Body of pancreas (tissue), 4 donors: ENCODE measurements at regions not wholly inside any gene's neighbourhood (a gene's known extent, or its start where the extent isn't known, plus 50 kb on each side); places are given as distances from the start of the nearest gene placed in this dataset.

Experiments
- ATAC-seq: fragments of 150-250 bp; one replicate; pipeline ENCODE4 v1.9.1; 2016
- DNase-seq, 4 donors: peaks; one replicate each; pipeline ENCODE4 v3.0.0-alpha.2; 2019
- H3K27ac ChIP-seq, 4 donors: fragments of 200-600 bp; sonication (generic); 1 replicate in 3 of 4; 2 replicates in 1 of 4; pipeline versions ENCODE4 v1.5.1 to v1.6.1; 2016 to 2019; ENCODE audit warnings: mild to moderate bottlenecking in 1 of 4, mixed read lengths in 1 of 4, moderate library complexity in 1 of 4
- H3K27me3 ChIP-seq, 2 donors: fragments of 200-600 bp; sonication (generic); one replicate each; pipeline ENCODE4 v1.6.0; 2016; ENCODE audit warnings: mild to moderate bottlenecking in 1 of 2
- H3K36me3 ChIP-seq, 2 donors: fragments of 200-600 bp; sonication (generic); replicated peaks in 1 of 2; 2 replicates each; pipeline ENCODE4 v1.5.1; 2016; ENCODE audit warnings: low read depth in 2 of 2; ENCODE audit not compliant: insufficient read depth in 1 of 2
- H3K4me1 ChIP-seq: fragments of 200-600 bp; sonication (generic); one replicate; pipeline ENCODE4 v1.6.0; 2016
- H3K4me3 ChIP-seq, 2 donors: fragments of 200-600 bp; sonication (generic); 1 replicate in 1 of 2; 2 replicates in 1 of 2; pipeline ENCODE4 v1.5.1; 2016 to 2019
- H3K9me3 ChIP-seq, 3 donors: fragments of 200-600 bp; sonication (generic); 1 replicate in 2 of 3; 2 replicates in 1 of 3; pipeline ENCODE4 v1.5.1; 2016
- POLR2A ChIP-seq, 3 donors: fragments of 450-650 bp; IDR thresholded peaks; one replicate each; pipeline ENCODE4 v1.6.1; 2016; ENCODE audit warnings: antibody characterized with exemption in 3 of 3, mild to moderate bottlenecking in 2 of 3
- WGBS, 2 donors: methylation state at CpG; one replicate each; pipeline ENCODE4 v1.1.5; 2017; 5-methylcytosine and 5-hydroxymethylcytosine counted together
- intact Hi-C: fragments of 100-400 bp; cut with DNase I; formaldehyde crosslinking; loops from one replicate; pipeline ENCODE4 v1.15.1; 2023
- TF ChIP-seq, protein P1 (sequence below), 7 experiments: fragments of 450-650 bp in 4 of 7; fragments of 200-600 bp in 3 of 7; sonication (generic) in 3 of 7; IDR thresholded peaks; one replicate each; pipeline ENCODE4 v1.5.1; 2016 to 2019; ENCODE audit warnings: antibody characterized with exemption in 7 of 7

DNA sequence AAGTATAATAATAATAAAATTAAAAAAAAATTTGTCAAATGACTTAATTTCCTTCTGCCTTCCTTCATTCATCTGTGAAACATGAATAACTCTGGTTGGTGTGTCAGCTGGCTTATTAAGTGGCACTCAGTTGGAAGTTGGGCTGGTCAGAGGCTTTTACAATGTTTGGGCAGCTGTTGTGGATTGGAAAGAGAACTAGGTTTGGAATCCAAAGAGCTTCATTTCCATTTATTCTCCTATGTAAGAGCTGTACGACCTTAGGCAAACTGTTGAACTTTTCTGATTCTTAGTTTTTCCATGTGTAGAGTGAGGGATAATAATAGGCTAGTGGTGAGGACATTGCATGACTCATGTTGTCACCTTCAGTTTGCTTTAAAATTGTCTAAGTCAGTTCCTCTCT is 606.7 kb downstream of the PDCD6IP start:
- no peaks in the 10 kb centered on the region for H3K4me1 ChIP-seq
- DNase-seq (no peak), ATAC-seq (no peak)
- no peak overlapping the region for H3K4me3 ChIP-seq
- no peaks in the 10 kb centered on the region for H3K9me3 ChIP-seq
- no peak for TF ChIP-seq POLR2A (IDR thresholded peaks at IDR 0.05)
- TF ChIP-seq, protein P1, sequence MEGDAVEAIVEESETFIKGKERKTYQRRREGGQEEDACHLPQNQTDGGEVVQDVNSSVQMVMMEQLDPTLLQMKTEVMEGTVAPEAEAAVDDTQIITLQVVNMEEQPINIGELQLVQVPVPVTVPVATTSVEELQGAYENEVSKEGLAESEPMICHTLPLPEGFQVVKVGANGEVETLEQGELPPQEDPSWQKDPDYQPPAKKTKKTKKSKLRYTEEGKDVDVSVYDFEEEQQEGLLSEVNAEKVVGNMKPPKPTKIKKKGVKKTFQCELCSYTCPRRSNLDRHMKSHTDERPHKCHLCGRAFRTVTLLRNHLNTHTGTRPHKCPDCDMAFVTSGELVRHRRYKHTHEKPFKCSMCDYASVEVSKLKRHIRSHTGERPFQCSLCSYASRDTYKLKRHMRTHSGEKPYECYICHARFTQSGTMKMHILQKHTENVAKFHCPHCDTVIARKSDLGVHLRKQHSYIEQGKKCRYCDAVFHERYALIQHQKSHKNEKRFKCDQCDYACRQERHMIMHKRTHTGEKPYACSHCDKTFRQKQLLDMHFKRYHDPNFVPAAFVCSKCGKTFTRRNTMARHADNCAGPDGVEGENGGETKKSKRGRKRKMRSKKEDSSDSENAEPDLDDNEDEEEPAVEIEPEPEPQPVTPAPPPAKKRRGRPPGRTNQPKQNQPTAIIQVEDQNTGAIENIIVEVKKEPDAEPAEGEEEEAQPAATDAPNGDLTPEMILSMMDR (IDR thresholded peaks at IDR 0.05): no peak
- intact Hi-C loops: no loop called here
- 23 to 31% methylated on average over 1 of the region's 1 CpG for WGBS, 2 donors
- no peak overlapping the region for H3K27ac ChIP-seq
- H3K36me3 ChIP-seq: no peaks in the 10 kb centered on the region
- no peaks in the 10 kb centered on the region for H3K27me3 ChIP-seq

DNA sequence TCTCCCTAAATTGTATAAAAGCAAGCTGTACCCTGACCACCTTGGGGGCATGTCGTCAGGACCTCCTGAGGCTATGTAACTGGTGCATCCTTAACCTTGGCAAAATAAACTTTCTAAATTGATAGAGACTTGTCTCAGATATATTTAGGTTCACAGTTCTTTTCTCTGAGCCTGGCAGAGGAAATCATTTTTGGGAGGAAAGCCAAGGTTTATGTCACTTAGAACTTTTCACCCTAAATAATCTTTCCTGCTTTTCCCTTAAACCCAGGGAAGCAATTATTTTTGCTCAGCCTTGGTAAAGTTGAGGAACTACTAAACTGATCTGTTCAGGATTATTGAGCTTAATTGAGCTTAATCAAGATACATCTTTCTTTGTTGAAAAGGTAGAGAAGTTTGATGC is 608.9 kb downstream of the PDCD6IP start:
- no peak overlapping the region for H3K27ac ChIP-seq
- ATAC-seq (no peak), DNase-seq (no peak)
- no peak for TF ChIP-seq POLR2A (IDR thresholded peaks at IDR 0.05)
- TF ChIP-seq, protein P1 (IDR thresholded peaks at IDR 0.05): no peak
- no peak overlapping the region for H3K4me3 ChIP-seq
- H3K9me3 ChIP-seq: no peaks in the 10 kb centered on the region
- 15 to 17% methylated on average over 1 of the region's 1 CpG for WGBS, 2 donors
- no peaks in the 10 kb centered on the region for H3K36me3 ChIP-seq
- H3K4me1 ChIP-seq: no peaks in the 10 kb centered on the region
- H3K27me3 ChIP-seq: no peaks in the 10 kb centered on the region
- intact Hi-C loops: no loop called here

DNA sequence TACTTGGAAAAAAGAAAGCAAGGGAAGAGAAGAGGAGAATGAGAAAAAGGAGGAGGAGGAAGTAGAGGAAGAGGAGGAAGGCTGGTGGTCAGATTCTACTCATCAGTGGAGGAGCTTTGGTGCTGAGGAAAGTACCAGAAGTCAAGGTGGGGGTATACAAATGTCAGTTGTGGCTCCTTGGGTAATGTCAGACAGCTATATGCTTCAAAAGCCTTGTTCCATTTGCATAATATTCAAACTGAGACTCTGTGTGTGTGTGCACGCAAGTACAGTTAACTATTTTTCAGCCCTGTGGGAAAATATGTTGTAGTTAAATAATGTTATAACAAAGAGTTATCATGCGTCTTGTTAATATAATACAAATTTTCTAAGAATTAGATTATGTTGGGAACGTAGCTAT is 609.7 kb downstream of the PDCD6IP start:
- no peak for ATAC-seq
- no peaks in the 10 kb centered on the region for H3K36me3 ChIP-seq
- no peaks in the 10 kb centered on the region for H3K9me3 ChIP-seq
- H3K4me1 ChIP-seq: no peaks in the 10 kb centered on the region
- no peak for DNase-seq
- intact Hi-C loops: no loop called here
- no peaks in the 10 kb centered on the region for H3K27me3 ChIP-seq
- TF ChIP-seq, protein P1 (IDR thresholded peaks at IDR 0.05): no peak
- no peak for TF ChIP-seq POLR2A (IDR thresholded peaks at IDR 0.05)
- H3K27ac ChIP-seq: no peak overlapping the region
- no peak overlapping the region for H3K4me3 ChIP-seq
- WGBS, 2 donors: 54 to 58% methylated on average over 3 of the region's 3 CpGs

DNA sequence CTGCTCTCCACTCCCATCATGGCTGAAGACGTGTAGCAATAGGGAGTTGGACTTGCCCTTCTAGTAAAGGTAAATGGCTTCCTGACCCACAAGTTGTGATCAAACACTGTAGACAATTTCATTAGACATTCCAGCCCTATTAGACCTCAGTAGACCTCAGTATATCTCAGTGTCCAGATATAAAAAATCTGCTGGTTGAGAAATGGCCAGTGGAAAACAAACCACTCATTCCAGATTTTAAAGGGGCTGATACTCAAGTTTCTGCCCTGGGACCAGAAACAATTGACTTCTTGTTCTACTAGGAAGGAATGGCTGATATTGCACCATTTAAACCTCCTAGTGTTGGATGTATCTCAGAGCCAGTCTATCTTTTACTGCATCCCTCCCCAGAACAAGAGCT is 613.2 kb downstream of the PDCD6IP start:
- no peaks in the 10 kb centered on the region for H3K27me3 ChIP-seq
- WGBS, 2 donors: 24 to 26% methylated on average over 1 of the region's 1 CpG

DNA sequence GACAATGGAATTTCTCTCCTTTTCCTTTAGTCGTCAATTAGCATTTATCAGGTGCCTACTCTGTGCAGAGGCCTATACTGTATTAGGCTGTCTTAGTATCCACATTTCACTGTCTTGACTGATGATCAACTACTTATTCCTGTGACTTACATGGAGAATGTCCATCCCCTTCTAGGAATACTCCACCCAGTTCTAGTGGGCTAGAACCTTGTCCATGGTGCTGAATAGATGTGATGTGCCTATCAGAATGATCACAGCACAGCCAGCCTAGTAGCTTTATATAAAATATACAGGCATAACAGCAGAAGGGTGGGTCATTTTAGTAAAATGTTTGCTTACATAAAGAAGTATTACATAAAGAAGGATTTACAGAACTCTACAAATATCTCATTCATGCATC is 621.4 kb downstream of the PDCD6IP start:
- TF ChIP-seq POLR2A (IDR thresholded peaks at IDR 0.05): no peak
- ATAC-seq (no peak), DNase-seq (no peak)
- Histone ChIP-seq H3K27me3 (no peaks in the 10 kb centered on the region), H3K4me3 (no peak overlapping the region), H3K4me1 (no peaks in the 10 kb centered on the region), H3K27ac (no peak overlapping the region), H3K9me3 (no peaks in the 10 kb centered on the region), H3K36me3 (no peaks in the 10 kb centered on the region)
- 19 to 62% methylated on average over 1 of the region's 1 CpG for WGBS, 2 donors
- intact Hi-C loops: no loop called here

More for the DNA sequence above, 613.2 kb downstream of the PDCD6IP start:
- Histone ChIP-seq H3K27ac (no peak overlapping the region), H3K36me3 (no peaks in the 10 kb centered on the region), H3K4me3 (no peak overlapping the region), H3K4me1 (no peaks in the 10 kb centered on the region), H3K9me3 (no peaks in the 10 kb centered on the region)
- ATAC-seq: no peak
- TF ChIP-seq, protein P1 (IDR thresholded peaks at IDR 0.05): no peak
- TF ChIP-seq POLR2A (IDR thresholded peaks at IDR 0.05): no peak
- DNase-seq: no peak
- intact Hi-C loops: no loop called here
